Dermis microvascular lymphatic vessel endothelial cell (primary cell): ENCODE measurements at regions not wholly inside any gene's neighbourhood (a gene's known extent, or its start where the extent isn't known, plus 50 kb on each side); places are given as distances from the start of the nearest gene placed in this dataset.

ENCODE experiments used
- DNase-seq, 2 donors: peaks; one replicate each; pipeline versions ENCODE4 v3.0.0 to v3.0.0-alpha.2; 2010; ENCODE audit warnings: low read depth in 2 of 2

GRCh38 chr11:97938789-97939188 is 1082.0 kb upstream of the CNTN5 start:
- no peak for DNase-seq

- no peak for DNase-seq
Measured at GRCh38 chr11:97943493-97943892, 1077.3 kb upstream of the CNTN5 start.

- DNase-seq = no peak
Measured at GRCh38 chr11:97948793-97949192, 1072.0 kb upstream of the CNTN5 start.

GRCh38 chr11:97955595-97955994 is 1065.2 kb upstream of the CNTN5 start:
- no peak for DNase-seq

GRCh38 chr11:97956904-97957303 is 1063.8 kb upstream of the CNTN5 start:
- no peak for DNase-seq

- DNase-seq = no peak
Measured at GRCh38 chr11:97961431-97961830, 1059.3 kb upstream of the CNTN5 start.

GRCh38 chr11:97962758-97963157 is 1058.0 kb upstream of the CNTN5 start:
- DNase-seq = no peak

GRCh38 chr11:97963528-97964331 is 1057.0 kb upstream of the CNTN5 start:
- DNase-seq = no peak

- no peak for DNase-seq
Measured at GRCh38 chr11:97964332-97965004, 1056.3 kb upstream of the CNTN5 start.

- peak in 1 of 2 donors; percentile 68 for DNase-seq
Measured at GRCh38 chr11:97965849-97966646, 1054.7 kb upstream of the CNTN5 start.

GRCh38 chr11:97966901-97967300 is 1053.8 kb upstream of the CNTN5 start:
- no peak for DNase-seq

GRCh38 chr11:97968071-97968470 is 1052.7 kb upstream of the CNTN5 start:
- no peak for DNase-seq

GRCh38 chr11:97972731-97973130 is 1048.0 kb upstream of the CNTN5 start:
- DNase-seq = no peak

- no peak for DNase-seq
Measured at GRCh38 chr11:97973352-97973857, 1047.3 kb upstream of the CNTN5 start.

- DNase-seq = no peak
Measured at GRCh38 chr11:97974798-97975498, 1045.8 kb upstream of the CNTN5 start.

- no peak for DNase-seq
Measured at GRCh38 chr11:97977726-97978125, 1043.0 kb upstream of the CNTN5 start.

- DNase-seq = no peak
Measured at GRCh38 chr11:97979741-97980140, 1041.0 kb upstream of the CNTN5 start.

GRCh38 chr11:97982512-97982911 is 1038.2 kb upstream of the CNTN5 start:
- no peak for DNase-seq

- DNase-seq = no peak
Measured at GRCh38 chr11:97989121-97989520, 1031.6 kb upstream of the CNTN5 start.

- DNase-seq = no peak
Measured at GRCh38 chr11:97990162-97990920, 1030.4 kb upstream of the CNTN5 start.

GRCh38 chr11:97993562-97993961 is 1027.2 kb upstream of the CNTN5 start:
- no peak for DNase-seq
